Liver (tissue), 3 donors: ENCODE measurements at regions not wholly inside any gene's neighbourhood (a gene's known extent, or its start where the extent isn't known, plus 50 kb on each side); places are given as distances from the start of the nearest gene placed in this dataset.

Source experiments
- CTCF ChIP-seq: fragments of 150-350 bp; IDR thresholded peaks from 2 replicates; pipeline ENCODE4 v1.5.1; 2017; ENCODE audit warnings: improper control_type of control experiment, low read depth, low read length; ENCODE audit not compliant: missing input control
- EGR1 ChIP-seq, 2 donors: IDR thresholded peaks; 2 replicates each; pipeline ENCODE4 v1.6.1; 2016 to 2018; ENCODE audit warnings: antibody characterized with exemption in 2 of 2, low read depth in 2 of 2
- HNF4G ChIP-seq: IDR thresholded peaks from 2 replicates; pipeline ENCODE4 v1.6.1; 2016; ENCODE audit warnings: antibody characterized with exemption
- JUND ChIP-seq, 2 donors: IDR thresholded peaks; 2 replicates each; pipeline ENCODE4 v1.6.1; 2016; ENCODE audit warnings: antibody characterized with exemption in 2 of 2
- MAX ChIP-seq: IDR thresholded peaks from 2 replicates; pipeline ENCODE4 v1.6.1; 2016; ENCODE audit warnings: antibody characterized with exemption
- NR2F2 ChIP-seq: IDR thresholded peaks from 2 replicates; pipeline ENCODE4 v1.6.1; 2016; ENCODE audit warnings: antibody characterized with exemption
- RAD21 ChIP-seq, 2 donors: IDR thresholded peaks; 2 replicates each; pipeline ENCODE4 v1.6.1; 2016; ENCODE audit warnings: antibody characterized with exemption in 2 of 2, mild to moderate bottlenecking in 2 of 2
- REST ChIP-seq: IDR thresholded peaks from 2 replicates; pipeline ENCODE4 v1.6.1; 2016; ENCODE audit warnings: antibody characterized with exemption, mild to moderate bottlenecking
- TAF1 ChIP-seq: conservative IDR thresholded peaks from 2 replicates; pipeline ENCODE4 v1.6.1; 2016; ENCODE audit warnings: antibody characterized with exemption, mild to moderate bottlenecking
- donor health status: healthy.
- donor health status: healthy.

- TF ChIP-seq RAD21 (IDR thresholded peaks at IDR 0.05) (no peak), TAF1 (no peak), CTCF (no peak), NR2F2 (no peak), JUND (IDR thresholded peaks at IDR 0.05) (no peak), REST (no peak), HNF4G (no peak), MAX (no peak), EGR1 (IDR thresholded peaks at IDR 0.05; ENCODE audit: low read depth in 2 of 2) (no peak)
These were observed 527.2 kb downstream of the PRELID2 start for GRCh38 chr5:145307866-145308382.
